HFF-Myc (cell line): ENCODE measurements at regions not wholly inside any gene's neighbourhood (a gene's known extent, or its start where the extent isn't known, plus 50 kb on each side); places are given as distances from the start of the nearest gene placed in this dataset.
"Not testable (repeated sequence)": the region's sequence is repeated elsewhere in the genome, so short reads cannot be mapped to it uniquely, and the experiment has no call there.

ENCODE experiments used
- DNase-seq: peaks from one replicate; pipeline ENCODE4 v3.0.0-alpha.2; 2011; ENCODE audit warnings: low read depth; ENCODE audit errors: extremely low read depth
- H3K4me3 ChIP-seq: replicated peaks from 2 replicates; pipeline ENCODE4 v1.5.1; 2011; ENCODE audit warnings: low read depth, mild to moderate bottlenecking, control low read depth, low read length
- TF ChIP-seq, protein P1 (sequence below): IDR thresholded peaks from 2 replicates; pipeline ENCODE4 v1.5.1; 2012; ENCODE audit warnings: mild to moderate bottlenecking, low read depth, low read length, control low read depth; ENCODE audit errors: missing control alignments

DNA sequence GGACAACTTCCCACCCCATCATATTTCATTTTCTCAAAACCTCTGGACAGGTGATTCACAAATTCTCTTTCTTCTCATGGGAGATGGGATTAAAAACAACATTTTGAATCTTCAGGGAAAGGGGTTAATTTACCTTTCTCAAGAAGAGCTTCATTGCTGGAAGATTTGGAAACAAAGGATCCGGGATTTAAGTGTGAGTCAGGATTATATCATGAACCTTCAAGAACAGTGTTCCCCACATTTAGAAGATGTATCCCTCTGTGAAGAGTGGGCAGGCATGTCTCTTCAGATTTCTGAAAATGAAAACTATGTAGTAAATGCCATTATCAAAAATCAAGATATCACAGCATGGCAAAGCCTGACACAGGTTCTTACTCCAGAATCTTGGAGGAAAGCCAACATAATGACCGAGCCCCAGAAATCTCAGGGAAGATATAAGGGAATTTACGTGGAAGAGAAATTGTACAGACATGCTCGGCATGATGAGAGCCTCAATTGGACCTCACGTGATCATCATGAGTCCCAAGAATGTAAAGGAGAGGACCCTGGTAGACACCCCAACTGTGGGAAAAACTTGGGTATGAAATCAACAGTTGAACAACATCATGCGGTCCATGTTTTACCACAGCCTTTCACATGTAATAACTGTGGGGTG is 99.5 kb upstream of the GPR39 start:
- H3K4me3 ChIP-seq, DNase-seq: not testable (repeated sequence)

DNA sequence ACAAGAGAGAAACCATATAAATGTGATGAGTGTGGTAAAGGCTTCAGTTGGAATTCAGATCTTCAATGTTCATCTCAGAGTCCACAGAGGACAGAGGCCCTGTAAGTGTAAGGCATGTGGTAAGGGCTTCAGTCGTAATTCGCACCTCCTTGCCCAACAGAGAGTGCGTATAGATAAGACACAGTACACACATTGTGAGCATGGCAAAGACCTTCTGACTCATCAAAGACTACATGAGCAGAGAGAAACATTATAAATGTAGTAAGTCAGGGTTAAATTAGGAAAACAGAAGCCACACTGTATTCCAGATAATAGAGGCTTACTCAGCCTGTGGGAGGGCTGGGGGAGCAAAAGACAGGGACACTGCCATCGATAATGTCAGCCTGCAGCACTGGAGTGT is 98.1 kb upstream of the GPR39 start:
- not testable (repeated sequence) for H3K4me3 ChIP-seq, DNase-seq

GRCh38 chr2:132324005-132324404 is 92.6 kb upstream of the GPR39 start:
- not testable (repeated sequence) for H3K4me3 ChIP-seq, DNase-seq

GRCh38 chr2:132332345-132333033 is 84.1 kb upstream of the GPR39 start:
- DNase-seq, H3K4me3 ChIP-seq: not testable (repeated sequence)

GRCh38 chr2:132337135-132337534 is 79.5 kb upstream of the GPR39 start:
- not testable (repeated sequence) for DNase-seq

GRCh38 chr2:132337844-132338243 is 78.8 kb upstream of the GPR39 start:
- DNase-seq, H3K4me3 ChIP-seq: not testable (repeated sequence)

More at GRCh38 chr2:132337135-132337534, 79.5 kb upstream of the GPR39 start:
- not testable (repeated sequence) for H3K4me3 ChIP-seq

DNA sequence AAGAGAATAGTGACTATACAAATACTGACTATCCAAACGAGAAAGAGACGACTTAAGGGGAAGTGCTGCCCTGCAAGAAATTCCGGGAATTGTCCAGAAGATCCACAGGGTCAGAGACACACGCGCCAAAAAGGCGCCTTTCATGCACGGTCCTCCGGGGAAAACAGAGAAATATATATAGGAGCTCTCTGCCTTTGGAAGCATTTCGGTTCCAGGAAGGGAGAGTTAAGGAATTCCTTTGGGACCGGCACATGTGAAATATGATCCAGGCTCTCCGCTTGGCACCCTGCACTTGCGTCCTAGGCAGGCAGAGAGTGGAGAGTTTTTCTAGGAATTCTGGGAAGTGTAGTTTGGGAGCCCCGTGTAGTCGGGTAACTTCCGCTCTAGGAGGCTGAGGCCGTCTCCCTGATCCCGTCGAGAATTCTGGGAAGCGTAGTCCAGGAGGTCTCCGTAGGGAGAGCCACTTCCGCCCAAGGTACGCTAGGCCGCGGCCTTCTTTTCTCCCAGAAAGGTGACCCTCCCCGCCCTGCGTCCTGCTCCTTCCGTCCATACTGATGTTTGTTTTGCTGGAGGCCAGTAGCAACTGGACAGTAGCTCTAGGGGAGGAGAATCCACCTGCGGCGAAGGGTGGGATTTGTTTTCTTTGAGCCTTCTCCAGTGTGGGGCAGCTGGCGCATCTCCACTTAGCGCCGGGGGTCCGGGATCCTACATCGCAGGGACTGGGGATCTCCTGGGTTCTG is 69.4 kb upstream of the GPR39 start:
- DNase-seq = peak; percentile 33
- peak overlapping the region; percentile 39 for H3K4me3 ChIP-seq

DNA sequence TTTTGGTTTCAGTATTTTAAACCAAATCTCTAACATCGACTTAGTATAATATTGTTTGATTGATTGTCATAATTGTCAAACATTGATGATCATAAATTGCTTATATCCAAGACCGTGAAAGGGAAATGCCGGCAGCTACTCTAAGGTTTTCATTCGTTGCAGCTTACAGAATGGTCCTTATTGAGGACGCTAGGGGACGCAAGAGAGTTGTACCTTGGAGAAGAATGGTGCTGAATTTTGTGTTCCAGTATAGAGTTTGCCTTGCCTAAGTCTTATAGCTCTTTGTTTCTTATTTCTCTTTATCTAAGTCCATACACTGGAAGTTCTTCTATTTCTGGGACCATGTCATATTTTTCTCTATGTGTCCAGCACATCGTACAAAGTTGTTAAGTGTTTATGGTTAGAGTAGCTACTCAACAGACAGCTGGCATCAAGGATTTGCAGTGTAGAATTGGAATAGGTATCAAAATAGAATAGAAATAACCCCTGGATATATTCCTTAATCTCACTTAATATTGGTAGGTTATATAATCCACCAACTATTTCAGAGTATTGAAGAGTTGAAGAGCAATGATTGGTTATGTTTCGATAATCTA is 67.4 kb upstream of the GPR39 start:
- DNase-seq = peak; percentile 30
- not testable (repeated sequence) for H3K4me3 ChIP-seq
- TF ChIP-seq, protein P1, sequence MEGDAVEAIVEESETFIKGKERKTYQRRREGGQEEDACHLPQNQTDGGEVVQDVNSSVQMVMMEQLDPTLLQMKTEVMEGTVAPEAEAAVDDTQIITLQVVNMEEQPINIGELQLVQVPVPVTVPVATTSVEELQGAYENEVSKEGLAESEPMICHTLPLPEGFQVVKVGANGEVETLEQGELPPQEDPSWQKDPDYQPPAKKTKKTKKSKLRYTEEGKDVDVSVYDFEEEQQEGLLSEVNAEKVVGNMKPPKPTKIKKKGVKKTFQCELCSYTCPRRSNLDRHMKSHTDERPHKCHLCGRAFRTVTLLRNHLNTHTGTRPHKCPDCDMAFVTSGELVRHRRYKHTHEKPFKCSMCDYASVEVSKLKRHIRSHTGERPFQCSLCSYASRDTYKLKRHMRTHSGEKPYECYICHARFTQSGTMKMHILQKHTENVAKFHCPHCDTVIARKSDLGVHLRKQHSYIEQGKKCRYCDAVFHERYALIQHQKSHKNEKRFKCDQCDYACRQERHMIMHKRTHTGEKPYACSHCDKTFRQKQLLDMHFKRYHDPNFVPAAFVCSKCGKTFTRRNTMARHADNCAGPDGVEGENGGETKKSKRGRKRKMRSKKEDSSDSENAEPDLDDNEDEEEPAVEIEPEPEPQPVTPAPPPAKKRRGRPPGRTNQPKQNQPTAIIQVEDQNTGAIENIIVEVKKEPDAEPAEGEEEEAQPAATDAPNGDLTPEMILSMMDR = peak; percentile 57

DNA sequence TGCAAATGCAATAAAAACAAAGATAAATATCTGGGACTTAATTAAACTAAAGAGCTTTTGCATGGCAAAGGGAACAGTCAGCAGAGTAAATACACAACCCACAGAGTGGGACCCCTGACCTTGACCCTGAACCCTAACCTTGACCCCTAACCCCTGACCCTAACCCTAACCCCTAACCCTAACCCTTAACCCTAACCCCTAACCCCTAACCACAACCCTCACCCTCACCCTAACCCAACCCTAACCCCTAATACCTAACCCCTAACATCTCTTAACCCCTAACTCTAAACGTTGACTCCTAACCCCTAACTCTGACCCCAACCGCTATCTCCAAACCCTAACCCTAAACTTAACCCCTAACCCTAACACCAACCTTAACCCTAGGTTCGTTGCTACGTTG is 64.9 kb upstream of the GPR39 start:
- DNase-seq, H3K4me3 ChIP-seq: not testable (repeated sequence)

DNA sequence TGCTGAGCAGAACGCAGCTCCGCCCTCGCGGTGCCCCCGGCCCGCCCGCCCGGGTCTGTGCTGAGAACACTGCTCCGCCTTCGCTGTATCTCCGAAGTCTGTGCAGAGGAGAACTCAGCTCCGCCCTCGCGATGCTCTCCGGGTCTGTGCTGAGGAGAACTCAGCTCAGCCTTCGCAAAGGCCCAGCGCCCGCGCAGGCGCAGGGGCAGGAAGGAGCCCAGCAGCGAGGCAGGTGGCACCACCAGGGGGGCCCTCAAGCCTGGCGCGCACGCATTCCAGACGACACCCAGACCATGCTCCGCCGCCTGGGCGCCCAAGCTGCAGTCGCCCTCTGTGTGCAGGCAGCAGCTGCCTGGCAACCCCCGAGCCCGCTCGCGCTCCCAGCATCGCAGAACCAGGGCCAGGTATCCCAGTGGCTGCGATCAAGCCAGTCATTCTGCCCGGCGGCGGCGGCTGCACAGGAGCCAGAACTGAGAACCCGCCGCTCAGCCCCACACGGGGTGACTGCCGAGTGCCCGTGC is 64.1 kb upstream of the GPR39 start:
- DNase-seq = not testable (repeated sequence)
- peak overlapping the region; percentile 19; the same call in 1 of the 2 replicates for H3K4me3 ChIP-seq

DNA sequence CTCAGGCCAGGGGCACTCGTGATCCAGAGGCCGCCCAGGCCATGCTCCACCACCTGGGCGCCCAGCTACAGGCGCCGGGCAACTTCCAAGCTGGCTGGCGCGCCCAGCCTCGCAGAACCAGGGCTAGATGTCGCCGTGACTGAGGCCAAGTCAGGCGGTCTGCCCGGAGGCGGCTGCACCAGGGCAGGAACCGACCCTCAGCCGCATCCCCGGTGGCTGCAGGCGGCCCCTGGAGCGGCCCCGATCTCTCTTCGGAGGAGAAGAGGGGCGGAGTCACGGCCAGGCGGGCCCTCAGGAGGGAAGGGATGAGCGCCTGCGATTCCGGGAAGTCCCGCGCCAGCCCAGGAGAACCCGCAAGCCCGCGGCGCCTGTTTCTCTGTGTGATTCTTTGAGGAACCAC is 63.2 kb upstream of the GPR39 start:
- H3K4me3 ChIP-seq = peak overlapping the region; percentile 30
- DNase-seq = not testable (repeated sequence)

- not testable (repeated sequence) for H3K4me3 ChIP-seq, DNase-seq
Observed at GRCh38 chr2:132360964-132361363, 55.6 kb upstream of the GPR39 start.

- DNase-seq, H3K4me3 ChIP-seq: not testable (repeated sequence)
Observed at GRCh38 chr2:132361498-132361897, 55.1 kb upstream of the GPR39 start.

DNA sequence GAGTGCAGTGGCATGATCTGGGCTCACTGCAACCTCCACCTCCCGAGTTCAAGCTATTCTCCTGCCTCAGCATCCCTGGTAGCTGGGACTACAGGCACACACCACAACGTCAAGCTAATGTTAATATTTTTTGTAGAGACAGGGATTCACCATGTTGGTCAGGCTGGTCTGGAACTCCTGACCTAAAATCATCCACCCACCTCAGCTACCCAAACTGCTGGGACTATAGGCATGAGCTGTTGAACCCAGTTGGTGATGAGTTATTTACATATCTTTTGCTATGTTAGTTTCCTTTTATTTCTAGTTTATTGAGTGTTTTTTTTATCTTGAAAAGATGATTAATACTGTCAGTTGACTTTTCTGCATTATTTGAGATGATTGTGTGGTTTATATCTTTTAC is 53.3 kb upstream of the GPR39 start:
- DNase-seq, H3K4me3 ChIP-seq: not testable (repeated sequence)

GRCh38 chr2:132365963-132366362 is 50.6 kb upstream of the GPR39 start:
- DNase-seq, H3K4me3 ChIP-seq: not testable (repeated sequence)
